ENCODE measurements at regions not wholly inside any gene's neighbourhood (a gene's known extent, or its start where the extent isn't known, plus 50 kb on each side); places are given as distances from the start of the nearest gene placed in this dataset.
"Not testable (repeated sequence)": the region's sequence is repeated elsewhere in the genome, so short reads cannot be mapped to it uniquely, and the experiment has no call there.

GRCh38 chr1:148374101-148374500 lies 109.0 kb downstream of the PPIAL4G start:
- Histone ChIP-seq H3K4me1 (ENCODE audit: control extremely low read depth in 1 of 4, control insufficient read depth in 4 of 4, insufficient read depth in 4 of 4, low read length in 3 of 4) (peaks cover 0 to 35% (median 19%) of the 10 kb centered on the region in 4 experiments), H3K27me3 (replicated peaks in 2 of 5; ENCODE audit: control insufficient read depth in 4 of 5, insufficient read depth in 5 of 5, low read length in 4 of 5) (no peaks in the 10 kb centered on the region), H3K27ac (ENCODE audit: insufficient read depth in 1 of 2, low read depth in 1 of 2, low read length in 2 of 2, poor library complexity in 1 of 2, severe bottlenecking in 2 of 2) (no peak overlapping the region), H3K4me3 (ENCODE audit: control insufficient read depth in 1 of 7, extremely low read depth in 1 of 7, insufficient read depth in 4 of 7, low read depth in 2 of 7, low read length in 6 of 7) (no peak overlapping the region), H3K36me3 (ENCODE audit: control insufficient read depth in 4 of 4, insufficient read depth in 4 of 4, low read length in 3 of 4) (no peaks in the 10 kb centered on the region), H3K9me3 (ENCODE audit: control extremely low read depth in 1 of 5, control insufficient read depth in 4 of 5, insufficient read depth in 2 of 5, low read depth in 1 of 5, low read length in 4 of 5) (no peaks in the 10 kb centered on the region)
- POLR2A ChIA-PET = interaction anchor here (0.9 kb wide), 1 partner anchor 149 kb away, joined by 3 read pairs; no protein-coding TSS in a partner anchor
- CTCF ChIA-PET = interaction anchor here (0.7 to 1.2 kb wide), 3 partner anchors 15 to 24 kb away, joined by 3 to 5 read pairs (median 5); no protein-coding TSS in a partner anchor
- WGBS (ENCODE audit: insufficient coverage) = 100% methylated on average over 2 of the region's 3 CpGs
- no peak for DNase-seq

GRCh38 chr1:148373192-148373925 lies 109.7 kb downstream of the PPIAL4G start:
- no peak overlapping the region for H3K4me3 ChIP-seq (ENCODE audit: control insufficient read depth in 1 of 7, extremely low read depth in 1 of 7, insufficient read depth in 4 of 7, low read depth in 2 of 7, low read length in 6 of 7)
- H3K9me3 ChIP-seq (ENCODE audit: control extremely low read depth in 1 of 5, control insufficient read depth in 4 of 5, insufficient read depth in 2 of 5, low read depth in 1 of 5, low read length in 4 of 5) = no peaks in the 10 kb centered on the region
- no peaks in the 10 kb centered on the region for H3K36me3 ChIP-seq (ENCODE audit: control insufficient read depth in 4 of 4, insufficient read depth in 4 of 4, low read length in 3 of 4)
- CTCF ChIA-PET = interaction anchor here (0.7 to 0.8 kb wide), 2 partner anchors 17 to 23 kb away, joined by 3 to 5 read pairs; no protein-coding TSS in a partner anchor
- 69% methylated on average over 2 of the region's 8 CpGs for WGBS (ENCODE audit: insufficient coverage)
- DNase-seq = no peak
- H3K27me3 ChIP-seq (replicated peaks in 2 of 5; ENCODE audit: control insufficient read depth in 4 of 5, insufficient read depth in 5 of 5, low read length in 4 of 5) = no peaks in the 10 kb centered on the region
- no peak overlapping the region for H3K27ac ChIP-seq (ENCODE audit: insufficient read depth in 1 of 2, low read depth in 1 of 2, low read length in 2 of 2, poor library complexity in 1 of 2, severe bottlenecking in 2 of 2)
- H3K4me1 ChIP-seq (ENCODE audit: control extremely low read depth in 1 of 4, control insufficient read depth in 4 of 4, insufficient read depth in 4 of 4, low read length in 3 of 4) = peaks cover 0 to 35% (median 18%) of the 10 kb centered on the region in 4 experiments
- POLR2A ChIA-PET = interaction anchor here (0.9 kb wide), 1 partner anchor 150 kb away, joined by 3 read pairs; no protein-coding TSS in a partner anchor

- Histone ChIP-seq H3K36me3 (ENCODE audit: control insufficient read depth in 4 of 4, insufficient read depth in 4 of 4, low read length in 3 of 4) (no peaks in the 10 kb centered on the region), H3K27ac (ENCODE audit: insufficient read depth in 1 of 2, low read depth in 1 of 2, low read length in 2 of 2, poor library complexity in 1 of 2, severe bottlenecking in 2 of 2) (no peak overlapping the region), H3K27me3 (replicated peaks in 2 of 5; ENCODE audit: control insufficient read depth in 4 of 5, insufficient read depth in 5 of 5, low read length in 4 of 5) (no peaks in the 10 kb centered on the region), H3K9me3 (ENCODE audit: control extremely low read depth in 1 of 5, control insufficient read depth in 4 of 5, insufficient read depth in 2 of 5, low read depth in 1 of 5, low read length in 4 of 5) (no peaks in the 10 kb centered on the region), H3K4me3 (ENCODE audit: control insufficient read depth in 1 of 7, extremely low read depth in 1 of 7, insufficient read depth in 4 of 7, low read depth in 2 of 7, low read length in 6 of 7) (no peak overlapping the region), H3K4me1 (ENCODE audit: control extremely low read depth in 1 of 4, control insufficient read depth in 4 of 4, insufficient read depth in 4 of 4, low read length in 3 of 4) (peaks cover 0 to 35% (median 18%) of the 10 kb centered on the region in 4 experiments)
- no peak for DNase-seq
- POLR2A ChIA-PET = no interaction called here
- CTCF ChIA-PET = interaction anchor here (1.2 to 2.2 kb wide), 5 partner anchors 16 to 60 kb away, joined by 3 to 13 read pairs (median 7); no protein-coding TSS in a partner anchor
- 73% methylated on average over 3 of the region's 3 CpGs for WGBS (ENCODE audit: insufficient coverage)
These were observed 110.4 kb downstream of the PPIAL4G start for GRCh38 chr1:148372731-148373130.

GRCh38 chr1:148372051-148372726 lies 110.9 kb downstream of the PPIAL4G start:
- H3K27ac ChIP-seq (ENCODE audit: insufficient read depth in 1 of 2, low read depth in 1 of 2, low read length in 2 of 2, poor library complexity in 1 of 2, severe bottlenecking in 2 of 2); H3K4me3 ChIP-seq (ENCODE audit: control insufficient read depth in 1 of 7, extremely low read depth in 1 of 7, insufficient read depth in 4 of 7, low read depth in 2 of 7, low read length in 6 of 7); DNase-seq; H3K36me3 ChIP-seq (ENCODE audit: control insufficient read depth in 4 of 4, insufficient read depth in 4 of 4, low read length in 3 of 4); H3K27me3 ChIP-seq (replicated peaks in 2 of 5; ENCODE audit: control insufficient read depth in 4 of 5, insufficient read depth in 5 of 5, low read length in 4 of 5); POLR2A ChIA-PET; H3K9me3 ChIP-seq (ENCODE audit: control extremely low read depth in 1 of 5, control insufficient read depth in 4 of 5, insufficient read depth in 2 of 5, low read depth in 1 of 5, low read length in 4 of 5): not testable (repeated sequence)
- WGBS (ENCODE audit: insufficient coverage) = 100% methylated on average over 1 of the region's 2 CpGs
- peaks cover 0 to 35% (median 18%) of the 10 kb centered on the region in 4 experiments for H3K4me1 ChIP-seq (ENCODE audit: control extremely low read depth in 1 of 4, control insufficient read depth in 4 of 4, insufficient read depth in 4 of 4, low read length in 3 of 4)
- CTCF ChIA-PET = interaction anchor here (1.2 to 2.2 kb wide), 6 partner anchors 12 to 60 kb away, joined by 3 to 13 read pairs (median 6); no protein-coding TSS in a partner anchor

- H3K36me3 ChIP-seq (ENCODE audit: control insufficient read depth in 4 of 4, insufficient read depth in 4 of 4, low read length in 3 of 4); POLR2A ChIA-PET; H3K4me3 ChIP-seq (ENCODE audit: control insufficient read depth in 1 of 7, extremely low read depth in 1 of 7, insufficient read depth in 4 of 7, low read depth in 2 of 7, low read length in 6 of 7); H3K27ac ChIP-seq (ENCODE audit: insufficient read depth in 1 of 2, low read depth in 1 of 2, low read length in 2 of 2, poor library complexity in 1 of 2, severe bottlenecking in 2 of 2); H3K9me3 ChIP-seq (ENCODE audit: control extremely low read depth in 1 of 5, control insufficient read depth in 4 of 5, insufficient read depth in 2 of 5, low read depth in 1 of 5, low read length in 4 of 5); H3K27me3 ChIP-seq (replicated peaks in 2 of 5; ENCODE audit: control insufficient read depth in 4 of 5, insufficient read depth in 5 of 5, low read length in 4 of 5): not testable (repeated sequence)
- H3K4me1 ChIP-seq (ENCODE audit: control extremely low read depth in 1 of 4, control insufficient read depth in 4 of 4, insufficient read depth in 4 of 4, low read length in 3 of 4) = peaks cover 0 to 35% (median 18%) of the 10 kb centered on the region in 4 experiments
- WGBS (ENCODE audit: insufficient coverage) = 13% methylated on average over 3 of the region's 4 CpGs
- peak; percentile 80 to 84 (median 81) for DNase-seq
- CTCF ChIA-PET = interaction anchor here (0.8 to 2.2 kb wide), 8 partner anchors 12 to 61 kb away, joined by 3 to 13 read pairs (median 4); no protein-coding TSS in a partner anchor
These were observed 111.5 kb downstream of the PPIAL4G start for GRCh38 chr1:148371551-148371994.

GRCh38 chr1:148370661-148371060 lies 112.4 kb downstream of the PPIAL4G start:
- WGBS (ENCODE audit: insufficient coverage) = 56% methylated on average over 5 of the region's 5 CpGs
- H3K9me3 ChIP-seq (ENCODE audit: control extremely low read depth in 1 of 5, control insufficient read depth in 4 of 5, insufficient read depth in 2 of 5, low read depth in 1 of 5, low read length in 4 of 5); H3K36me3 ChIP-seq (ENCODE audit: control insufficient read depth in 4 of 4, insufficient read depth in 4 of 4, low read length in 3 of 4); DNase-seq; H3K4me3 ChIP-seq (ENCODE audit: control insufficient read depth in 1 of 7, extremely low read depth in 1 of 7, insufficient read depth in 4 of 7, low read depth in 2 of 7, low read length in 6 of 7); H3K27me3 ChIP-seq (replicated peaks in 2 of 5; ENCODE audit: control insufficient read depth in 4 of 5, insufficient read depth in 5 of 5, low read length in 4 of 5); H3K27ac ChIP-seq (ENCODE audit: insufficient read depth in 1 of 2, low read depth in 1 of 2, low read length in 2 of 2, poor library complexity in 1 of 2, severe bottlenecking in 2 of 2); POLR2A ChIA-PET: not testable (repeated sequence)
- peaks cover 0 to 35% (median 18%) of the 10 kb centered on the region in 4 experiments for H3K4me1 ChIP-seq (ENCODE audit: control extremely low read depth in 1 of 4, control insufficient read depth in 4 of 4, insufficient read depth in 4 of 4, low read length in 3 of 4)
- CTCF ChIA-PET = interaction anchor here (0.8 to 2.2 kb wide), 5 partner anchors 13 to 60 kb away, joined by 3 to 13 read pairs (median 4); no protein-coding TSS in a partner anchor

All from common myeloid progenitor, CD34-positive (primary cell).